ENCODE measurements at regions not wholly inside any gene's neighbourhood (a gene's known extent, or its start where the extent isn't known, plus 50 kb on each side); places are given as distances from the start of the nearest gene placed in this dataset.

GRCh38 chr18:38006541-38006940 is 440.9 kb upstream of the CELF4 start:
- H3K4me1 ChIP-seq (ENCODE audit: control insufficient read depth, insufficient read depth, low read length) = no peaks in the 10 kb centered on the region
- no peaks in the 10 kb centered on the region for H3K36me3 Mint-ChIP-seq
- no peaks in the 10 kb centered on the region for H3K27me3 Mint-ChIP-seq (ENCODE audit: low read depth in 2 of 2)
- TF ChIP-seq CTCF (IDR thresholded peaks at IDR 0.05) = no peak
- no peak for DNase-seq
- no peak overlapping the region for H3K4me3 ChIP-seq (ENCODE audit: low read length)
- intact Hi-C loops (cut with micrococcal nuclease) = no loop called here
- WGBS (ENCODE audit: insufficient coverage) = 7% methylated on average over 2 of the region's 2 CpGs
- H3K27ac Mint-ChIP-seq = no peak overlapping the region
- H3K4me1 Mint-ChIP-seq = no peaks in the 10 kb centered on the region
- H3K27me3 ChIP-seq (ENCODE audit: control insufficient read depth, insufficient read depth, low read length) = no peaks in the 10 kb centered on the region
- ATAC-seq = no peak
- no peaks in the 10 kb centered on the region for H3K36me3 ChIP-seq (ENCODE audit: control insufficient read depth, insufficient read depth, low read length)
- peaks cover 9% of the 10 kb centered on the region for H3K9me3 ChIP-seq (ENCODE audit: control insufficient read depth, insufficient read depth, low read length)
- peaks cover 19 to 22% of the 10 kb centered on the region in 2 donors for H3K9me3 Mint-ChIP-seq
- no peak overlapping the region for H3K4me3 Mint-ChIP-seq
- no peak overlapping the region for H3K27ac ChIP-seq (ENCODE audit: low read length)

GRCh38 chr18:37997695-37998094 is 432.1 kb upstream of the CELF4 start:
- Histone ChIP-seq H3K9me3 (ENCODE audit: control insufficient read depth, insufficient read depth, low read length) (no peaks in the 10 kb centered on the region), H3K4me3 (ENCODE audit: low read length) (no peak overlapping the region), H3K27me3 (ENCODE audit: control insufficient read depth, insufficient read depth, low read length) (no peaks in the 10 kb centered on the region), H3K27ac (ENCODE audit: low read length) (no peak overlapping the region), H3K36me3 (ENCODE audit: control insufficient read depth, insufficient read depth, low read length) (no peaks in the 10 kb centered on the region), H3K4me1 (ENCODE audit: control insufficient read depth, insufficient read depth, low read length) (no peaks in the 10 kb centered on the region)
- ATAC-seq (no peak), DNase-seq (no peak)
- H3K9me3 Mint-ChIP-seq = peaks cover 8 to 26% of the 10 kb centered on the region in 2 donors
- H3K4me1 Mint-ChIP-seq = no peaks in the 10 kb centered on the region
- WGBS (ENCODE audit: insufficient coverage) = 71% methylated on average over 1 of the region's 1 CpG
- intact Hi-C loops (cut with micrococcal nuclease) = no loop called here
- no peaks in the 10 kb centered on the region for H3K36me3 Mint-ChIP-seq
- TF ChIP-seq CTCF (IDR thresholded peaks at IDR 0.05) = no peak
- no peak overlapping the region for H3K27ac Mint-ChIP-seq
- H3K4me3 Mint-ChIP-seq = no peak overlapping the region
- no peaks in the 10 kb centered on the region for H3K27me3 Mint-ChIP-seq (ENCODE audit: low read depth in 2 of 2)

- DNase-seq (no peak), ATAC-seq (no peak)
- Mint-ChIP-seq H3K27ac (no peak overlapping the region), H3K36me3 (no peaks in the 10 kb centered on the region), H3K4me1 (no peaks in the 10 kb centered on the region), H3K4me3 (no peak overlapping the region), H3K9me3 (peaks cover 21 to 22% of the 10 kb centered on the region in 2 donors), H3K27me3 (ENCODE audit: low read depth in 2 of 2) (no peaks in the 10 kb centered on the region)
- Histone ChIP-seq H3K4me1 (ENCODE audit: control insufficient read depth, insufficient read depth, low read length) (no peaks in the 10 kb centered on the region), H3K27me3 (ENCODE audit: control insufficient read depth, insufficient read depth, low read length) (no peaks in the 10 kb centered on the region), H3K27ac (ENCODE audit: low read length) (no peak overlapping the region), H3K36me3 (ENCODE audit: control insufficient read depth, insufficient read depth, low read length) (no peaks in the 10 kb centered on the region), H3K9me3 (ENCODE audit: control insufficient read depth, insufficient read depth, low read length) (no peaks in the 10 kb centered on the region), H3K4me3 (ENCODE audit: low read length) (no peak overlapping the region)
- no peak for TF ChIP-seq CTCF (IDR thresholded peaks at IDR 0.05)
- intact Hi-C loops (cut with micrococcal nuclease) = no loop called here
- 93% methylated on average over 5 of the region's 5 CpGs for WGBS (ENCODE audit: insufficient coverage)
Measured at GRCh38 chr18:37987901-37988300, 422.3 kb upstream of the CELF4 start.

- Histone ChIP-seq H3K4me1 (ENCODE audit: control insufficient read depth, insufficient read depth, low read length) (no peaks in the 10 kb centered on the region), H3K9me3 (ENCODE audit: control insufficient read depth, insufficient read depth, low read length) (no peaks in the 10 kb centered on the region), H3K4me3 (ENCODE audit: low read length) (no peak overlapping the region), H3K27ac (ENCODE audit: low read length) (no peak overlapping the region), H3K36me3 (ENCODE audit: control insufficient read depth, insufficient read depth, low read length) (no peaks in the 10 kb centered on the region), H3K27me3 (ENCODE audit: control insufficient read depth, insufficient read depth, low read length) (no peaks in the 10 kb centered on the region)
- no peak for DNase-seq
- ATAC-seq = no peak
- no peaks in the 10 kb centered on the region for H3K4me1 Mint-ChIP-seq
- peaks cover 21 to 22% of the 10 kb centered on the region in 2 donors for H3K9me3 Mint-ChIP-seq
- H3K27ac Mint-ChIP-seq = no peak overlapping the region
- no peak overlapping the region for H3K4me3 Mint-ChIP-seq
- no peaks in the 10 kb centered on the region for H3K27me3 Mint-ChIP-seq (ENCODE audit: low read depth in 2 of 2)
- 81% methylated on average over 4 of the region's 4 CpGs for WGBS (ENCODE audit: insufficient coverage)
- no peaks in the 10 kb centered on the region for H3K36me3 Mint-ChIP-seq
- no peak for TF ChIP-seq CTCF (IDR thresholded peaks at IDR 0.05)
- intact Hi-C loops (cut with micrococcal nuclease) = no loop called here
Measured at GRCh38 chr18:37986665-37987064, 421.1 kb upstream of the CELF4 start.
